IMR-90 (cell line): ENCODE measurements at regions not wholly inside any gene's neighbourhood (a gene's known extent, or its start where the extent isn't known, plus 50 kb on each side); places are given as distances from the start of the nearest gene placed in this dataset.

ENCODE experiments used
- MAZ ChIP-seq: IDR thresholded peaks from 2 replicates; pipeline ENCODE4 v1.6.1; 2012; ENCODE audit warnings: low read depth, mild to moderate bottlenecking, low read length, improper control_type of control experiment, moderate library complexity, borderline replicate concordance
- MXI1 ChIP-seq: IDR thresholded peaks from 2 replicates; pipeline ENCODE4 v1.6.1; 2012; ENCODE audit warnings: low read depth, mild to moderate bottlenecking, low read length, moderate library complexity, borderline replicate concordance
- POLR2A ChIP-seq: IDR thresholded peaks from 2 replicates; pipeline ENCODE4 v1.6.1; 2012; ENCODE audit warnings: mild to moderate bottlenecking, low read depth, low read length
- RAD21 ChIP-seq: IDR thresholded peaks from 2 replicates; pipeline ENCODE4 v1.6.1; 2012; ENCODE audit warnings: low read length, improper control_type of control experiment
- RCOR1 ChIP-seq: IDR thresholded peaks from 2 replicates; pipeline ENCODE4 v1.6.1; 2012; ENCODE audit warnings: mild to moderate bottlenecking, low read length, improper control_type of control experiment; ENCODE audit not compliant: insufficient replicate concordance
- TF ChIP-seq, protein P1 (sequence below): conservative IDR thresholded peaks from 2 replicates; pipeline ENCODE4 v1.5.1; 2012; ENCODE audit warnings: mild to moderate bottlenecking, low read depth, low read length, improper control_type of control experiment
- TF ChIP-seq, protein P2 (sequence below): fragments of 150-350 bp; IDR thresholded peaks from 2 replicates; pipeline ENCODE4 v1.6.1; 2017; ENCODE audit warnings: mild to moderate bottlenecking, antibody characterized with exemption, low read length, low read depth

DNA sequence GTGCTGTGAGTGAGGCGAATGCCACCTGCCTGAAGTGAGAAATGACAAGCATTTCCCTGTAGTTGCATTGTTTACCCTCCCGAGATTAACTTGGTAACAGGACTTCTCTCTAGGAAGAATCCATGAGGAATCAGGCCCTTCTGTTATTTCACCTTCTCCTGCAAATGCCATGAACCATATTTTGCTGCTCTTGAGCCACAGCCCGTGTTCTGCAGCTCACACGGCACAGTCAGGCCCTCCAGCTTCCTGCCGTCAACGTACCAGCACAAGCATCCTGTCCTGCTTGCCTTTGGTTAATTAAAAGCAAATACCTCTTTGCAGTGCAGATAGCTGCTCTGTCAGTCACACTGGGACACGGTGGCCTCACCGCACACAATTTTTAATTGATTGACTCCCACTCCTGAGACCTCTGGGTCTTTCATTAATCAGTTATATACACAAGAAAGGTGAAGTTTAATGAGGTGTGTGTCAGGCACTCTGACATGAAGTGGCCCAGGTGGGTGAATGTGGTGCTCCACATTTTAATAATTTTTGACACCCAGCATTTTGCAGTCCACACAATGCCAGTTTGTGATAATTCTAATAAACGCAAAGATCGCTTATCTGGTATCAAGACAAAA is 95.3 kb upstream of the ASB18 start:
- TF ChIP-seq, protein P1, sequence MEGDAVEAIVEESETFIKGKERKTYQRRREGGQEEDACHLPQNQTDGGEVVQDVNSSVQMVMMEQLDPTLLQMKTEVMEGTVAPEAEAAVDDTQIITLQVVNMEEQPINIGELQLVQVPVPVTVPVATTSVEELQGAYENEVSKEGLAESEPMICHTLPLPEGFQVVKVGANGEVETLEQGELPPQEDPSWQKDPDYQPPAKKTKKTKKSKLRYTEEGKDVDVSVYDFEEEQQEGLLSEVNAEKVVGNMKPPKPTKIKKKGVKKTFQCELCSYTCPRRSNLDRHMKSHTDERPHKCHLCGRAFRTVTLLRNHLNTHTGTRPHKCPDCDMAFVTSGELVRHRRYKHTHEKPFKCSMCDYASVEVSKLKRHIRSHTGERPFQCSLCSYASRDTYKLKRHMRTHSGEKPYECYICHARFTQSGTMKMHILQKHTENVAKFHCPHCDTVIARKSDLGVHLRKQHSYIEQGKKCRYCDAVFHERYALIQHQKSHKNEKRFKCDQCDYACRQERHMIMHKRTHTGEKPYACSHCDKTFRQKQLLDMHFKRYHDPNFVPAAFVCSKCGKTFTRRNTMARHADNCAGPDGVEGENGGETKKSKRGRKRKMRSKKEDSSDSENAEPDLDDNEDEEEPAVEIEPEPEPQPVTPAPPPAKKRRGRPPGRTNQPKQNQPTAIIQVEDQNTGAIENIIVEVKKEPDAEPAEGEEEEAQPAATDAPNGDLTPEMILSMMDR: no peak
- no peak for TF ChIP-seq POLR2A
- TF ChIP-seq MAZ: no peak
- TF ChIP-seq, protein P2, sequence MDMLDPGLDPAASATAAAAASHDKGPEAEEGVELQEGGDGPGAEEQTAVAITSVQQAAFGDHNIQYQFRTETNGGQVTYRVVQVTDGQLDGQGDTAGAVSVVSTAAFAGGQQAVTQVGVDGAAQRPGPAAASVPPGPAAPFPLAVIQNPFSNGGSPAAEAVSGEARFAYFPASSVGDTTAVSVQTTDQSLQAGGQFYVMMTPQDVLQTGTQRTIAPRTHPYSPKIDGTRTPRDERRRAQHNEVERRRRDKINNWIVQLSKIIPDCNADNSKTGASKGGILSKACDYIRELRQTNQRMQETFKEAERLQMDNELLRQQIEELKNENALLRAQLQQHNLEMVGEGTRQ: no peak
- no peak for TF ChIP-seq MXI1
- no peak for TF ChIP-seq RCOR1
- no peak for TF ChIP-seq RAD21
